ENCODE measurements at regions not wholly inside any gene's neighbourhood (a gene's known extent, or its start where the extent isn't known, plus 50 kb on each side); places are given as distances from the start of the nearest gene placed in this dataset.
"Not testable (repeated sequence)": the region's sequence is repeated elsewhere in the genome, so short reads cannot be mapped to it uniquely, and the experiment has no call there.

DNA sequence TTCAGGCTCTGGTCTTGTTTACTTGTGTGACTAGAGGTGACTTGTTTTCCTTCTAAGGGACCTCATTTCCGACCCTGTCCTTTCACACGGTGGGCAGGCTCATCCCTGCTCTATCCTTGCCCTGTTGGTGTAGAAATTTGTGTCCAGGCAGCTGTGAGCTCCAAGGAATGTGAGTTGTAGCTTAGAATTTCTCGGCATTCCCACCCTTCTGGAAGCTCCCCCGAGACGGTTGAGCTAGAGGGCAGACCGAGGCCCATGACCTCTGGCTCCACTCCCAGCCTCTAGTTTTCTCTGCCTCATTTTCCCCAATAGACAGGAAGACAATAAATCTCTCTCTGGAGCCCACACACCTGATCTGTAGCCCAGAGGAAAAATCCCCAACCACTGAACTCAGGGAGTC is 100.9 kb downstream of the NAV1 start:
- no peak for DNase-seq

DNA sequence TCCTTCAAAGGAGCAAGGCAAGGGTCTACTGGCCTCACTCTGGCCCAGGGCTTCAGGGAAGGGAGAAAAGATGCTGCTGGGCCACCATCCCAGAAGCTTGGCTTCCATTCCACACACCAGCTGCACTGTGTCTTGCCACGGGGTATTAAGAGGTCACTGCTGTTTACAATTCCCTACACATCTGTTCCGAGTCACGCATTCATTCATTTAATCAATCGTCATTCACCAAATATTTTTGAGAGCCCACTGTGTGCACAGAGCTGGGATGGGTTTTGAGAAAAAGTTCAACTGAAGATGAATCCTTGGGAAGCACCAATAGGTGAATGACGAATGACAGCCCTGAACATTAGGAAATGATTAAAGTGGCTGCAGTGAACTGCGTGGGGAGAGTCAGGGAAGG is 101.7 kb downstream of the NAV1 start:
- DNase-seq: no peak

DNA sequence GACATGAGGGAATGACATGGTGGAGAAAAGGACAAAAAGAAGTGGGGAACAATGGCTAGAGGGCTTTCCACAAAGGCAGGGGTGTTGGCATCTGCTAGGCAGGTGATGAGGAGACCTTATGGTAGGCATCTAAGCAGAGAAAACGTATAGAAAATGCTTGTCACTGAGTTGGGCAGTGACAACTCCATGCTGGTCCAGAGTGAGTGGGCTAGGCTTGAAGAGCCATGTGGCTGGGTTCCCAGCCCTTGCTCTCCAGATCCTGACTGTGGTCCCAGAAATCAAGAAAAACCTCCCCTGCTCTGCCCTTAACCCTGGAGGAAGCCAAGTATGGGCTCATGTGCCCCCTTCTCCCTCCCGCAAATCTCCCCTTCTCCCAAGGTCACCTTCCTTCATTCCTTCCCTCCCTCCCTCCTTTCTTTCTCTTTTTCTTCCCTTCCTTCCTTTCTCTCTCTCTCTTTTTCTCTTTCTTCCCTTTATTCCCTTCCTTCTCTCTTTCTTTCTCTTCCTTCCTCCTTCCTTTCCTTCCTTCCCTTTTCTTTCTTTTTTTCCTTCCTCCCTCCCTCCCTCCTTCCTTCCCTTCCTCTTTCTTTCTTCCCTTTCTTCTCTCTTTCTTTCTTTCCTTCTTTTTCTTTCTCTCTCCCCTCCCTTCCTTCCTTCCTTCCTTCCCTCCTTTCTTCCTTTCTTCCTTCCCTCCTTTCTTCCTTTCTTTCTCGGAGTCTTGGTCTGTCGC is 102.8 kb downstream of the NAV1 start:
- DNase-seq: no peak

DNA sequence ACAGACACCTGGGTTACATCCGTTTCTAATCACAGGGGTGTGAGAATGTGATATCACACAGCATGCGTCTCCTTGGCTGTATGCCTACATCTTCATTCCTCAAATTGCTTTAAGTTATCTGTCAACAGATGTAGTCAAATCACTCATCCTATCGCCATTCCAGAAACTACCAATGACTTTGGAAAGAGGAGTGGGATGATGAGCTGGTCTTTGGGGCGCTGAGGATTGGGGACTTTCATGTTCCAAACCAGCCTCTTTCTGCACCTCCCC is 104.8 kb downstream of the NAV1 start:
- DNase-seq: no peak

DNA sequence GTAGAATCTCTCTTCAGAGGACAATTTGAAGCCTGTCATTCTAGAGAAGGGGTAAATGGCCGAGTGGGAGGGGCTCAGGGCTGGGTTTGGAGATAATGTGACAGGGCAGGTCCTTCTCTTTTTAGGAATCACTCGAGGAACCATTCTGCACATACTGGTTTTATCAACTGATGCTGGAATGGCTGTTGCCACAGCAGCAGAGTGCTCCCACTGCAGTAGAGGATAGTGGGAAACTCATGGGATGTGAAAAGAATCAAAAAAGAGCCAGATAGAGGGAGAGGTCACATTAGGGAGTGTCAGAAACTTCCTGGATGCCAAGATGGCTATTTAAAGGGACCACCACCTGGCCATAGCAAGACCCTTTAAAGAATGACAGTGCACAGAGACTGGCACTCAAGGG is 105.3 kb downstream of the NAV1 start:
- no peak for DNase-seq

DNA sequence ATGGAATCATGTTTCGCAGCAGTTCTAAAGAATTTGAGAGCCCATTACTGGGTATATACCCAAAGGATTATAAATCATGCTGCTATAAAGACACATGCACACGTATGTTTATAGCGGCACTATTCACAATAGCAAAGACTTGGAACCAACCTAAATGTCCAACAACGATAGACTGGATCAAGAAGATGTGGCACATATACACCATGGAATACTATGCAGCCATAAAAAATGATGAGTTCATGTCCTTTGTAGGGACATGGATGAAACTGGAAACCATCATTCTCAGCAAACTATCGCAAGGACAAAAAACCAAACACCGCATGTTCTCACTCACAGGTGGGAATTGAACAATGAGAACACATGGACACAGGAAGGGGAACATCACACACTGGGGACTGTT is 106.1 kb downstream of the NAV1 start:
- DNase-seq: not testable (repeated sequence)

DNA sequence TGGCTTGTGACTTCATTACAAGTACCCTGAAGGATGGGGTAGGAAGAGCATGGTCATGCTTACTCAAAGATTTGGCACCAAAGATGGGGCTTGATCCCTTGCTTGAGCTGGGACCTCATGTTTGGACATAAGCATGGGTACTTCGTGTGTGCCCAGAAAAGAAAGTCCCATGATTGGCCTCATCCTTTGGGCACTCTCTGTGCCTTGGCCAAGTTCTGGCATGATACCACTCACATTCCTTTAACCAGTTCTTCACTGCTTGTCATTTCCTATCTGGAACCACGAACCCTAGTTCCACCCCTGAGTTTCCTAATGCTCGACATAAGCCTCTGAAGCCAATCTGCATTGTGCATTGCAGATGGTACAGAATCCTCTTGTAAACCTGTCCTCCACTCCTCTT is 107.0 kb downstream of the NAV1 start:
- DNase-seq: no peak

DNA sequence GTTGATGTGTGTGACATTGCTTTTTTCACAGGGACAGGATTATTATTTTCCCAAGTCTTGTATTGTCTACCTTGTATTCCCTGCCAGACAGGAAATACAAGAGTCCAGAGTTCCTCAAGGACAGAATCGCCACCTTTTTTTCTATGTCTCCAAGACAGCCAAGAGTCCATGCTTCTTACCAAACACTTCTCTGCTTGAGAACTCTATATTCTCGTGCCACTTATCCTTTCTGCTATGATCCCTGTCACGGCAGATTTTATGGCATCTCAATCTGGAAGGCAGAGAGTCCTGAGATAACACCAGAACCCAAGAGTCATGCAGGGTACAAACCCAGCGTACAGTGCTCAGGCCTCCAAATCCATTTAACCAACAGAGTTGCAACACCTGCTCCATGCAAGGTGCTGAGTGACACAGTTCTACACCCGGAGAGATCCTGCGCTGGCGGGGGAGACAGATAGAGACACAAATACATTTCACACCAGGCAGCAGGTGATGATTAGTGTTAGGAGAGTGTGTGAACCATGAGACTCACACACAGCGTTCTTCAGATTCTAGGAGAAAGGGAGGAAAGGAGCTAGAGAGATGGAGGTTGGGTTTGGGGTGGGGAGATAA is 107.6 kb downstream of the NAV1 start:
- DNase-seq: no peak

DNA sequence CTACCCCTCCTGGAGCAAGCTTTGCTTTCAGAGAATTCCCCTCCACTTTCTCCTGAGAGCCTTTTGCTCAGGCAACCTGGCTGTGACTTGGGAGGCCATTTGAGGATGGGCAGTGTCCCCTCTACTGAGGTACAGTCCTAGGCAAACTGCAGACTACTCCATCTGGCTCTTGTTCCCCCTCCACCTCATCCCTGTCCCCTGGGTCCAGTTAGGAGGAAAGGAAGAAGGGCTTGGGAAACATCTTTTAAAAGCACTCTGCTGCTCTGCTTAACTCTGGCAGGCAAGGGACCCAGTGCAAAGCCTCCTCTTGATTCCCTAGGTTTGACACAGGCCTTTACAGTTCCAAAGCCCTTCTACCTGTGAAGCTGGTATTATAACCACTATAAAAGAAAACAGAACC is 108.2 kb downstream of the NAV1 start:
- DNase-seq: no peak

DNA sequence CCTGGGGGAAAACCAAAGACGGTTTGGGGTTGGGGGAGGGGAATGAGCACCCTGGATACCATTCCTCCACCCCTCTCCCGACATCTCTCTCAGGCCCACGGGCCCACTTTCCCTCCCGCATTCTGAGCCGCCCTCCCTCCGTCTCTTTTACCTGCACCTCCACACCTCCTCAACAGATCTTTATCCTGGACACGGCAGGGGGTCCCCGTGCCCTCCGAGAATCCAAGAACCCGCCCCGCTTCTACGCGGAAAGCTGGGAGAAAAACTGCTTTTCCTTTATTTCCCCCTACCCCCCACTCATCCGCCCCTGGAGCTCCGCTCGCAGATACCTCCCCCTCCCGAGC is 108.8 kb downstream of the NAV1 start:
- DNase-seq: no peak

DNA sequence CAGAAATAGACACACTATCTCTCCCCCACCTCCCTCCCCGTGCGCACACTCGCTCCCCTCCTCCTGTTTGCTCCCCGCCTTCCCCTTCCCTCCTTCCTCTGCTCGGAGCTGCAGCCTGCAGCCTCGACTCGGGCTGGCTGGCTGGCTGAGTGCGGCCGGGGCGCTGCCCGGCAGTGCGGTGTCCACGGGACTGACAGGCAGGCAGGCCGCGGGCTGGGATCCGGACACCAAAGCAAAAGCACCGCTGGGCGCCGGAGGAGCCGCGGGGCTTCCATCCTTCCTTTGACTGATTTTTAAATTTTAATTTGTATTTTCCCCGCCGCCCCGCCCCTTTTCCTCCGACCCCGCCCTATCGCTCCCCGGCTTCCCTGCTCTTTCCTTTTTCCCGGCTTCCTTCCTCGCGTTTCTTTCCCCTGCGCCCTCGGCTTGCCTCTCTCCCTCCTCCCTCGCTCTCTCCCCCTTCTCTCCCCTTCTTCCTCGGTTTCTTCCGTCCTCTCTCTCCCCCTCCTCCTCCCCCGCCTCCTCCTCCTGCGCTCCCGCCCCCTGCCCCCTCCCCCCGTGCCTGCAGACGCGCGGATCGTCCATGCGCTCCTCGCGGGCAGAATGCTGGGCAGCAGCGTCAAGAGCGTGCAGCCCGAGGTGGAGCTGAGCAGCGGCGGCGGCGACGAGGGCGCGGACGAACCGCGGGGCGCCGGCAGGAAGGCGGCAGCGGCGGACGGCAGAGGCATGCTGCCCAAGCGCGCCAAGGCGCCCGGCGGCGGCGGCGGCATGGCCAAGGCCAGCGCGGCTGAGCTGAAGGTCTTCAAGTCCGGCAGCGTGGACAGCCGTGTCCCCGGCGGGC is 109.4 kb downstream of the NAV1 start:
- peak; percentile 49 for DNase-seq

DNA sequence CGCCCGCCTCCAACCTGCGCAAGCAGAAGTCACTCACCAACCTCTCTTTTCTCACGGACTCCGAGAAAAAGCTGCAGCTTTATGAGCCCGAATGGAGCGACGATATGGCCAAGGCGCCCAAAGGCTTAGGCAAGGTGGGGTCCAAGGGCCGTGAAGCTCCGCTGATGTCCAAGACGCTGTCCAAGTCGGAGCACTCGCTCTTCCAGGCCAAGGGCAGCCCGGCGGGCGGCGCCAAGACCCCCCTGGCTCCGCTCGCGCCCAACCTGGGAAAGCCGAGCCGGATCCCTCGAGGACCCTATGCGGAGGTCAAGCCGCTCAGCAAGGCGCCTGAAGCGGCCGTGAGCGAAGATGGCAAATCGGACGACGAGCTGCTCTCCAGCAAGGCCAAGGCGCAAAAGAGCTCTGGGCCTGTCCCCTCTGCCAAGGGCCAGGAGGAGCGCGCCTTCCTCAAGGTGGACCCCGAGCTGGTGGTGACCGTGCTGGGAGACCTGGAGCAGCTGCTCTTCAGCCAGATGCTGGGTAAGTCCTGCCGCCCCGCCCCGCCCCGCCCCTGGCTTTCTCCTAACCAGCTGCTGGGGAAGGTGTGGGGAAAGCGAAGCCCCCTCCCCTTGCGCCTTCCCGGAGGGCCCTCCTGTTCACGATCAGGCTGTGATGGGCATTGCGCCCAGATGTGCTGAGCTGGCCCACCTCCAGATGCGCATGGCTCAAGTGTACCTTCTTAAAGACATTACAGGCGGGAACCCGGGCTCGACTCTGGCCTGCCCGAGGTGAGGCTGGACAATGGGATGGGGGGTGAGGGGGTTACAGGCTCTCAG is 110.2 kb downstream of the NAV1 start:
- no peak for DNase-seq

DNA sequence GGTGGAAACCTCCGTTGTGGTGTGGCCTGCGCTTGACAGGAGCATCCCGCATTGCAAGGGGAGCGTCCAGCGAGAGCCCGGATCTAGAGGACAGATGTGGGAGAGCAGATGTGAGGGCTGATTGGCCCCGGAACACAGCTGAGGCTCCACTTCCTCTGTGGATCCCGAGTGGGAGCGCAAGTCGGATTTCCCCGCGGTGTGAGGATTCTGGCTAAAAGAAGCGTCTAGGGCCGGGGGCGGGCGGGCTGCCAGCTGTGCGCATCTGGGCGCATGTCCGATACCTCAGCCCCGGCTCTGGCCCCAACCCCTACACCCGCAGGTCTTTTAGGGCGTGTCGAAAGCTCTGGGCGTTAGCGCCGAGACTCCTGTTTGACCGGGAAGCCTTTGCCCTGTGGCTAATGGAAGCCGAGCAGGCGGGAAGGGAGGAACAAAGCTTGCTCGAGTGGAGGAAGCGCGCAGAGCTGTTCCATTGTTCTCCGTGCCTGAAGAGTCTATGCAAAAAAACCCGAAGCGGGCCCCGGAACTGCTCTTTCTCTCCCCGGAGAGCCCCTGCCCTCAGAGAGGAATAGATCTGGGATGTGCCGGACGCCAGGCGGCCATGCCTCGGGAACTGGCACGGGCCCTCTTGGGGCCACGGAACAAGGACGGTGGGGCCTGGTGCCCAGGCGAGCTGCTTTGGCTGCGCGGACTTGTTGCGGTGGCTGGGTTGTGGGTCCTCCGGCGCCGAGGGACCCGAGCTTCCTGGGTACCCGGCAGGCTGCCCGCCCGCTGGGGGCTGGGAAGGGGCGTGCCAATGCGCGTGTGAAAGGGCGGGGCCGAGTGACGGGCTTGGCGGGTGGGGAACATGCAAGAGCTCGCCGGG is 111.1 kb downstream of the NAV1 start:
- DNase-seq: peak; percentile 79

DNA sequence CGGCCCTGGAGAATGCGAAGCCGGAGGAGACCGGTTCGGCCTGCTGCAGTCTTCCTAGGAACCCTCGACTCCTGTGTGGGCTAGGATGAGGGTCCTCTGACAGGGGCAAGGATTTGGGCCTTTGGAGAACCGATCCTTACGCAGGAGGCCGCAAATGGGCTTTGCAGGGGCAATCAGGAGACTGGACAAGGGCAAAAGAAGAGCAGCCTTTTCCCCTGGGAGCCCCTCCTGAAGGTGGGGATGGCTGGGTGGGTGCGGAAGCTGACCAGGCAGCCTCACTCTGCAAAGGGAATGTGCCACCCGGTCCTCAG is 111.7 kb downstream of the NAV1 start:
- no peak for DNase-seq

DNA sequence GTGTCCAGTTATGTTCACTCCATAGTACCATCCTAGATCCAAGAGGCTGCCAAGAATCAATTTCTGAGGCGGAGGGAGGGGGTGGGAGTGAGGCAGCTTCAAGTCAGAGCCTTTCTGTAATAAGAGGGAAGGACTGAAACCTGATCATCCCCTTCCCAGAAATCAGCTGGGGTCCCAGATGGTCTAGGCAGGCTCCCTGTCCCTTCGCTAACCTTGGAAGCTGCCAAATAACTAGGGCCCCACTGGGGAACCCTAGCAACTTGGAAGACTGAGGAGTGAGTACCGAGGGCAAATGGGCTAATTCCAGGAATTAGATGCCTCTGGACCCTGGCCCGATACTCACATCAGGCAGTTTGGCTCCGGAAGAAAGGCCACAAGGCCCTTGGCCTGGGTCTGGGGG is 113.3 kb downstream of the NAV1 start:
- DNase-seq: no peak

DNA sequence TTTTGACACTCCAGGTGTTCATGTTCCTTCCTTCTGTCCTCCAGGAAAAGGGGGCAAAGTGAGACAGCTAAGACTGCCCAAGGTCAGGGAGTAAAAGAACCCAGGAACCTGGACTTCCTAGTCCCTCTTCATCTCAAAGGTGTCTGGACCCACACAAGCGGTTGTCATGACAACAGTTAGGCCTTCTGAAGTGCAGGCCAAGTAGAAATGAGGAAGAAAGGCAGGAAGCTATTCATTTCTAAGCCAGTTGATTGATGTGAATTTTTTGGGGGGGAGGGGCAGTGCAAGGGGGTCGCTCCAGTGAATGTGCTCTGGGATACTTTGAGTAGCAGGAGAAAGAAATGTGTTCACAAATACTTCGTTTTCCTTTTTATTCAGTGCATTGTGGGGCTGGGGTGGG is 114.3 kb downstream of the NAV1 start:
- DNase-seq: no peak

DNA sequence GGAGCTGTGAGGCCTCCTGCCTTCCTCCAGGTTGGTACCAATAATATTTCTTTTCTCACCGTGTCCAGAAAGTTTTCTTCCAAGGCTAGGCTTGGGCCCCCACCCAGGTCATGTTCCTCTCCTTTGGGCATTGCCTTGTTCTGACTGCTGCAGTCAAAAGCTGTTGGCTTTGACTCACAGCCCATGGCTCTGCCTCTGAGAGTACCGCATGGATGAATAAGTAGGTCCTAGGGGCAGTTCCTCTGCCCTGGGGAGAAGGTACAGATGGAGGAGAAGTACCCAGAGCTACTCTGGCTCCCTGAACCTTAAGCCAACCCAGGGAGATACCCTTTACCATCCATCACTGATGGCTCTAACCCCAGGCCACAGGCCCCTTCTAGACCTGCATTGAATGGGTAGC is 115.0 kb downstream of the NAV1 start:
- DNase-seq: no peak

DNA sequence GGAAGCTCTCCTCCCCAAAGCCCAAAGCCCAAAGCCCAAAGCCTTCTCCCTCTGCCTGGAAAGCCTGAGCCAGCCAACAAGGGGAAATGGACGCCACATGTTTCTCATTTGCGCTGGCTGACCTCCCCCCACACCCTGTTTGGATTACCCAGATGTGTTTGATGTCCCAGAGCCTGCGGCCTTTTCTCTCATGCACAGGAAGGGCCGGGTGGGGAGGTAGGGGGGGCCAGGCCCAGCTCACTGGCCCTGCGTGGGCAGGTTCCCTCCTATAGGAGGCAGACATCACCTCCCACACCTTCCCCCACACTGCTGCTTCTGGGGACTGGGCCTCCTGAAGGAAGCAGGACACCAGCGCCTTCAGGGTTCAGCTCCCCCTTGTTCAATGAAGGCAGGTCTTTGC is 116.3 kb downstream of the NAV1 start:
- DNase-seq: no peak

DNA sequence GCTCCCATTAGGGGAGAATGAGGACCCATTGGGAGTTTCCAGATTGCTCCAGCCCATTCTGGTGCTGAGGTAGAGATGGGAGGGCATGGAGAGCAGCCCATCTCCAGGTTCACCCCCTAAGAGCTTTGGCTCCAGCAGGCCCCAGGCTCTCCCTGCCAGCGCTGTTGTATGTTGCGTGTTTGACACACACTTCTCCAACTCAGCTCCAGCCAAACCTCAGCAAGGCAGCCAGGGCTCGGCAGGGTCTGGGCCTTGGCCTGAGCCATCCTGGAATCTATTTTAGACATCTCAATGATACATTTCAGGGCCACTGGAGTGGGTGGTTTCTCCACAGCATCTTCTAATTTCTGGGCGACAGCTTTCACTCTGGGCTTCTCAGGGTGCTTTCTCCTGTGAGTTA is 117.0 kb downstream of the NAV1 start:
- DNase-seq: no peak

DNA sequence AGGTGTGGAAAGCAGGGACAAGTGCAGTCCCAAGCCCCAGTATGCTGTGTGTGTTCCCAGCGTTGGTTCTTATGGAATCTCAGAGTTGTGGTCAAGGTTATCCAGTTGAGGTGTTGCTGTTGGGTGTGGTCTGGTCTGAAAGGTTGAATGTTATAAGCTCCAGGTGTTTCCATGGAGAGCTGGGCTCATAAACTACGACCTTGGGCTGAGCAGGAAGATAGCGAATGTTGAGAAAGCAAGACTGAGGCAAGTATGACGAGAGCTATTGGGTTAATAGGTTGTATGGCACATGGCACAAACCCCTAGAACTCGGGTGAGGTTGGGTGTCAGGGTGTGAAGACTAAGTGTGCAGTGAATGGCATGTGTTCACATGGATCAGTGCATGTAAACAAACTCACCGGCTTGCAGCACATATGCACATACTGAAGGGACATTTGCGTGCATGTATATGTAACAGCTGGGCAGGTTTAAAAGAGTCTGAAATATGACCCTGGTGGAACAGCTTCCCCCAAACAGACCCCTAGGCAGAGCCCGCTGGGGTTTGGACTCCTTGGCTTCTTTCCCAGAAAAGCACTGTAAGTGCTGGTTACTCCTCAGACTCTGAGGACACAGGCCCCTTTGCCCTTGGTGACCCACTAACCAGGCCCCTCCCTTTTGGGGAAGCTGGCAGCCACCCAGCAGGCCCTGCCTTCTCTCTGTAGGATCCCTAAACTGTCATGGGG is 117.5 kb downstream of the NAV1 start:
- peak; percentile 69 for DNase-seq

DNA sequence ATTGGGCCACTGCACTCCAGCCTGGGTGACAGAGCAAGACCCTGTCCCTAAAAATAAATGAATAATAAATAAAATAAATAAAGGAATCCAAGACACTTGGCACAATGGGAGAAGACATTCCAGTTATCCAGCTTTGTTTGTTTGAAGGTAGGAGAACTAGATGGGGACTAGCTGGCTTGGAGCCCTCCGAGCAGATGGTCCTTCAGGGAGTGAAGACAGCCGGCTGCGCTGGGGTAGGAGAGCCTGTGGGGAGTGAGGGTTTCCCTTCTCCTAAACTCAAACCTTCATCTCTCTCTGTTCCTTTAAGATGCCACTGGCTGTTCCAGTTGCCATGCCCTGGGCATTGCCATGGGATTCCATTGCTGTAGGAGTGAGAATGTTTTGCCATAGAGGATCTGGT is 120.6 kb downstream of the NAV1 start:
- no peak for DNase-seq
